Natural killer cell (primary cell): ENCODE measurements at regions not wholly inside any gene's neighbourhood (a gene's known extent, or its start where the extent isn't known, plus 50 kb on each side); places are given as distances from the start of the nearest gene placed in this dataset.

ENCODE experiments used
- ATAC-seq, 3 donors: fragments of 150-1000 bp in 2 of 3; fragments of 200-7000 bp in 1 of 3; cut with Tn5 transposase; 1 replicate in 1 of 3; 2 replicates in 2 of 3; pipeline ENCODE4 v1.10.0; 2021; ENCODE audit warnings: mild to moderate bottlenecking in 2 of 3, moderate library complexity in 2 of 3
- DNase-seq, 2 donors: peaks; one replicate each; pipeline versions ENCODE4 v3.0.0 to v3.0.0-alpha.2; 2013 to 2021; ENCODE audit warnings: mixed read lengths in 1 of 2
- H3K27ac ChIP-seq: one replicate; pipeline ENCODE4 v1.5.1; 2013; ENCODE audit warnings: mild to moderate bottlenecking, low read length
- H3K27me3 ChIP-seq: one replicate; pipeline ENCODE4 v1.6.1; 2013; ENCODE audit warnings: low read length; ENCODE audit not compliant: control insufficient read depth, insufficient read depth
- H3K36me3 ChIP-seq: one replicate; pipeline ENCODE4 v1.6.1; 2013; ENCODE audit warnings: low read length; ENCODE audit not compliant: control insufficient read depth, insufficient read depth
- H3K4me1 ChIP-seq: one replicate; pipeline ENCODE4 v1.6.1; 2013; ENCODE audit warnings: low read length; ENCODE audit not compliant: control insufficient read depth, insufficient read depth
- H3K4me3 ChIP-seq: one replicate; pipeline ENCODE4 v1.5.1; 2013; ENCODE audit warnings: low read length
- H3K9me3 ChIP-seq: one replicate; pipeline ENCODE4 v1.6.1; 2013; ENCODE audit warnings: low read length; ENCODE audit not compliant: control insufficient read depth, insufficient read depth
- H3K27ac Mint-ChIP-seq, 2 donors: one replicate each; pipeline ENCODE4 v1.8.0; 2022; ENCODE audit warnings: mild to moderate bottlenecking in 2 of 2, mixed read lengths in 2 of 2, moderate library complexity in 1 of 2
- H3K27me3 Mint-ChIP-seq, 2 donors: one replicate each; pipeline ENCODE4 v1.8.0; 2022; ENCODE audit warnings: low read depth in 2 of 2, mixed read lengths in 2 of 2
- H3K36me3 Mint-ChIP-seq: one replicate; pipeline ENCODE4 v1.8.0; 2022; ENCODE audit warnings: mixed read lengths
- H3K4me1 Mint-ChIP-seq, 2 donors: one replicate each; pipeline ENCODE4 v1.8.0; 2022; ENCODE audit warnings: mixed read lengths in 2 of 2
- H3K4me3 Mint-ChIP-seq: one replicate; pipeline ENCODE4 v1.8.0; 2022; ENCODE audit warnings: mild to moderate bottlenecking, moderate library complexity, mixed read lengths
- H3K9me3 Mint-ChIP-seq, 2 donors: one replicate each; pipeline ENCODE4 v1.8.0; 2022; ENCODE audit warnings: mixed read lengths in 2 of 2
- CTCF ChIP-seq: fragments of 200-600 bp; IDR thresholded peaks from one replicate; pipeline ENCODE4 v1.8.0; 2022; ENCODE audit warnings: antibody characterized with exemption
- WGBS: methylation state at CpG from one replicate; pipeline ENCODE4 v1.1.7; 2013; ENCODE audit warnings: missing lambda C conversion rate; ENCODE audit not compliant: insufficient coverage; 5-methylcytosine and 5-hydroxymethylcytosine counted together
- intact Hi-C: fragments of 100-400 bp; cut with micrococcal nuclease; formaldehyde crosslinking; loops from one replicate; pipeline ENCODE4 v1.14.2; 2022

DNA sequence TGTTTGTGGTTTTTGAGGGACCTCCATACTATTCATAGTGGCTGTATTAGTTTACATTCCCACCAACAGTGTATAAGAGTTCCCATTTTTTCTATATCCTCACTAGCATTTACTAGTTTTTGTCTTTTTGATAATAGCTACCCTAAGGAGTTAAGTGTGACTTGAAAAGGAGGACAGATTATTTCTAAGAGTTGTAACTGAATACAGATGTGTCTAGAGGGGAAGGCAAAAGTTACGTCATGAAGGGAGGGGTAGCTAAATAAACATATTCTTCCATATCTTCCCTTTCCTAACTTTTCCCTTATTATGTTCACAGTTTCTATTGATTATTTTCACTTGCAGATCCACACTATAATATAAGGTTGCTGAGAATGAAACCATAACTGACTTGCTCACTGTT is 1315.7 kb upstream of the ZEB2 start:
- H3K4me1 Mint-ChIP-seq: no peaks in the 10 kb centered on the region
- no peak overlapping the region for H3K4me3 ChIP-seq
- H3K36me3 ChIP-seq: no peaks in the 10 kb centered on the region
- no peak for TF ChIP-seq CTCF
- no peak for DNase-seq
- no peaks in the 10 kb centered on the region for H3K36me3 Mint-ChIP-seq
- no peaks in the 10 kb centered on the region for H3K9me3 Mint-ChIP-seq
- H3K9me3 ChIP-seq: no peaks in the 10 kb centered on the region
- intact Hi-C loops: no loop called here
- H3K27me3 Mint-ChIP-seq: no peaks in the 10 kb centered on the region
- H3K4me1 ChIP-seq: no peaks in the 10 kb centered on the region
- no peaks in the 10 kb centered on the region for H3K27me3 ChIP-seq
- ATAC-seq: no peak
- WGBS: no CpG with 5 or more reads among the region's 1 CpG
- H3K27ac ChIP-seq: no peak overlapping the region
- H3K27ac Mint-ChIP-seq: no peak overlapping the region
- H3K4me3 Mint-ChIP-seq: no peak overlapping the region

GRCh38 chr2:145832681-145833080 is 1312.8 kb upstream of the ZEB2 start:
- Histone ChIP-seq H3K9me3 (no peaks in the 10 kb centered on the region), H3K27ac (no peak overlapping the region), H3K36me3 (no peaks in the 10 kb centered on the region), H3K4me3 (no peak overlapping the region), H3K4me1 (no peaks in the 10 kb centered on the region), H3K27me3 (no peaks in the 10 kb centered on the region)
- Mint-ChIP-seq H3K27me3 (no peaks in the 10 kb centered on the region), H3K36me3 (no peaks in the 10 kb centered on the region), H3K9me3 (peaks cover 0 to 2% of the 10 kb centered on the region in 2 donors), H3K27ac (no peak overlapping the region), H3K4me3 (no peak overlapping the region), H3K4me1 (no peaks in the 10 kb centered on the region)
- 82% methylated on average over 4 of the region's 5 CpGs for WGBS
- intact Hi-C loops: no loop called here
- ATAC-seq: no peak
- no peak for DNase-seq
- TF ChIP-seq CTCF: no peak

DNA sequence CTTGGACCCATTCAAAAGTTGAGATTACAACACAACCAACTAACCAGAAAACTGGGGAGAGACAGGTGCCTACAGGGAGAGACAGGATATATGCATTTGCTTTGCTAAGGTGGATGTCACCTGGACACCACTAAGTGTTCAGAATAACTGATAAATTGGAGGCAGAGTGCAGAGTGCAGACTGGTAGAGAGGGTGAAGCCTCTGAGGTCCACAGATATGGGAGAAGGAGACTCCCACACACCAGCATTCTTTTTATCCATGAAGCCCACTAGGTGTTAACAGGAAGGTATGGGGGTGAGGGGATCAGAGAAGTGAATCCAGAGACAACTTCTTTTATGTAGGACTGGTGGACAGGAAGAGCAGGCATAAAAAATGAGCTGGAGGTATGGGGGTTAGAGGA is 1310.0 kb upstream of the ZEB2 start:
- no peak for TF ChIP-seq CTCF
- Mint-ChIP-seq H3K27ac (no peak overlapping the region), H3K4me3 (no peak overlapping the region), H3K36me3 (no peaks in the 10 kb centered on the region), H3K4me1 (no peaks in the 10 kb centered on the region), H3K9me3 (peaks cover 4 to 12% of the 10 kb centered on the region in 2 donors), H3K27me3 (peaks cover 0 to 3% of the 10 kb centered on the region in 2 donors)
- no peak overlapping the region for H3K4me3 ChIP-seq
- ATAC-seq (no peak), DNase-seq (no peak)
- no peaks in the 10 kb centered on the region for H3K9me3 ChIP-seq
- no peaks in the 10 kb centered on the region for H3K36me3 ChIP-seq
- H3K27me3 ChIP-seq: no peaks in the 10 kb centered on the region
- H3K4me1 ChIP-seq: no peaks in the 10 kb centered on the region
- no peak overlapping the region for H3K27ac ChIP-seq
- intact Hi-C loops: no loop called here

DNA sequence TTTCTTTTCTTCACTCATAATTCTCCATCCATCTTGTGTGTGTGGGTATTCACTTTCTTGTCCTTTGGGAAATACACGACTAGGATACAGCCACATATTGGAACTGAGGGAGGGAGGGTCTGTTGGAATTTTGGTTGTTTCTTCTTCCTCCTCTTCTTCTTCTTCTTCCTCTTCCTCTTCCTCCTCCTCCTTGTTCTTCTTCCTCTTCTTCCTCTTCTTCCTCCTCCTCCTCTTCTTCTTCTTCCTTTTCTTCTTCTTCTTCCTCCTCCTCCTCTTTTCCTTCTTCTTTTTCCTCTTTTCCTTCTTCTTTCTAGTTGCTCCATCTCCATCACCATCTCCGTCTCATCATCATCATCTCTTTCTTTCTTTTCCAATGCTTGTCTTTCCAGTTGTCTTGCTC is 1307.3 kb upstream of the ZEB2 start:
- Mint-ChIP-seq H3K4me3 (no peak overlapping the region), H3K27me3 (peaks cover 0 to 3% of the 10 kb centered on the region in 2 donors), H3K4me1 (no peaks in the 10 kb centered on the region), H3K36me3 (no peaks in the 10 kb centered on the region), H3K27ac (no peak overlapping the region), H3K9me3 (peaks cover 4 to 12% of the 10 kb centered on the region in 2 donors)
- intact Hi-C loops: no loop called here
- no peak for TF ChIP-seq CTCF
- H3K9me3 ChIP-seq: no peaks in the 10 kb centered on the region
- no peaks in the 10 kb centered on the region for H3K4me1 ChIP-seq
- H3K27ac ChIP-seq: no peak overlapping the region
- ATAC-seq: no peak
- WGBS: 90% methylated on average over 1 of the region's 2 CpGs
- no peak for DNase-seq
- no peaks in the 10 kb centered on the region for H3K36me3 ChIP-seq
- H3K4me3 ChIP-seq: no peak overlapping the region
- H3K27me3 ChIP-seq: no peaks in the 10 kb centered on the region
